ENCODE measurements at regions not wholly inside any gene's neighbourhood (a gene's known extent, or its start where the extent isn't known, plus 50 kb on each side); places are given as distances from the start of the nearest gene placed in this dataset.

DNA sequence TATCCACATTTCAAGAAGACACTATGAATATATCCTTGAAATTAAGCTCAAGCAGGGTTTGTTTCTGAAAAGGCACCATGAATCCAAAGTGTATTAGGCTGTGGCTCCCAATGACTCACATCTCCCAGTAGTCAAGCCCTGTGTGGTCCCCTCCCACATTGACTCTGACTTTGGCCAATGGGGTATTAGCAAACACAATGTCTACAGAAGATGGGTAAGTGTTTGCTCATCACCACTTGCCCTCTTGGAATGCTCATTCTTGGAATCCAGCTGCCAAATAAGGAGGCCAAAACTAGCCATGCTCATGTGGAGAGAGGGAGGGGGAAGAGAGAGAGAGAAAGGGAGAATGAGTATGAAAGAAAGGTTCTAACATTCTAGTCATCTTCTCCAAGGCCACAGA, 490.0 kb downstream of the TXNL1 start:
- no peak for DNase-seq (ENCODE audit: low read depth in 4 of 4, low spot score in 3 of 4)

DNA sequence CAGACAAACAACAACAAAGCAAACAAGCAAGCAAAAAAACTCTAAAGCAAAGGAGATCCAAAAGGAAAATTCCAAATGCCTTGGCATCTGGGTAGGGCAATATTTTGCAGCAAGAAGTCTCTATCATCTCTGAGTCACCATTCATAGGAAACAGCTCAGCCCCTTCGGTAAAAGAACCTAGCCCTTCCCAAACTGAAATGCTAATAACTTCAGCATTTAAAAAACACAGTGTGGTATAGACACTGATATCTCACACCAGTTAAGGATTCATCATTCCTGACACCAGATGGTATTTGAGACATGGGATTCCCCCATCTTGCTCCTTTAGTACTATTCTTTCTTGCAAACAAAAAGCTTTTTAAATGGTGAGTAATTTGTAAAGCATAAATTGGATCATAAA, 491.8 kb downstream of the TXNL1 start:
- no peak for DNase-seq (ENCODE audit: low read depth in 4 of 4, low spot score in 3 of 4)

DNA sequence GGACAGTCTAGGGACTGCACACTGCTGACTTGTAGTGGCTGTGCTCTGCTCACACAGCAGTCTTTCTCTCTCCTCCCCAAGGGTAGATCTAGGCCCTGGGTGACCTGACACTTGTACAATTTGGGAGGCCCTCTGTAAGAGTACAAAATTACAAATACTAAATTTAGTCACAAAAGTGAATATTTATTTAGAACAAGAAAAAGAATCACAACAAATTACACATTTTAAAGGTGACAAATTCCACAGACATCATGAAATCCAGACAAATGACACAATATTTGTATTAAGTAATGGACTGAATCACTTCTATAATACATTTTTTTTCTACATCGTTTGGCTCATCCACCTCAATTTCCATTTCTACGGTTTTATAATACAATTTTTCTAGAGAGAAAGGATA, 496.4 kb downstream of the TXNL1 start:
- DNase-seq (ENCODE audit: low read depth in 4 of 4, low spot score in 3 of 4): no peak

DNA sequence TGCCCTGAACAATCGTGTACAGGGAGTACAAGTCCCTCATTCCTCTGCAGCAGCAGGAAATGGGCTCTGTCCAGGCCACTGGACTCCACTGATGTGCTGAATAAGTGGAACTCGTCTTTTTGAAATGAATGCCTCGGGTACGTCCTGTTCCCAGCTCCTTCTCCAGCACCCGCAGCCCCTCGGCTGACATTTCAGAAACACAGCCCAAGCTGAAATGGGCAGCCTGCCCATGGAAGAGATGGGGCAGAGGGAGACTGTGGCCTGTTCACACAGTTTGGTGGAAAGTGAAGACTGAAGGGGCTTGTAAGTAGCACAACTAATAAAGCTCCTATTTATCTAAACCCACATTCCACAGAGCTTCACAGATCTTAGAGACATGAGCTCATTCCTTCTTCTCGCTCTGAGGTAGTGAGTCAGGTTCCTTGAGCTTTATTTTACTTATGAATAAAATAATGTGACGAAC, 498.6 kb downstream of the TXNL1 start:
- no peak for DNase-seq (ENCODE audit: low read depth in 4 of 4, low spot score in 3 of 4)

DNA sequence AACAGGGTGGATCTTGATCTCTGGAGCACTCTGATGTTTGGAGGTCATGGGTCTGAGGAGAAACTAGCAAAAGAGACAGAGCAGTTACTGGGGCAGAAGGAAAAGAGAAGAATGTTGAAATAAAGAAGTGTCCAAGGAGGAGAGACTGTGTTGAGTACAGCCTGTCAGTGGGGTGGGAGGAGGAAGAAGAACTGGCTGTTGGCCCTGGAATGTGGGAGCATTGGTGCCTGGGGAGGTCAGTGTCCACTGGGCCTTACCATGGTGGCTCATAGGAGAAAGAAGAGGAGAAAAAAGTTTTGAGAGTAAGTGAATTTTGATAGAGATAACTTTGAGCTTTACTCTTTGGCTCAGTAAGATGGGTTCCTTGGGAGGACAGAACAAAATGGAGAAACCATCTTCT, 499.0 kb downstream of the TXNL1 start:
- DNase-seq (ENCODE audit: low read depth in 4 of 4, low spot score in 3 of 4): no peak

DNA sequence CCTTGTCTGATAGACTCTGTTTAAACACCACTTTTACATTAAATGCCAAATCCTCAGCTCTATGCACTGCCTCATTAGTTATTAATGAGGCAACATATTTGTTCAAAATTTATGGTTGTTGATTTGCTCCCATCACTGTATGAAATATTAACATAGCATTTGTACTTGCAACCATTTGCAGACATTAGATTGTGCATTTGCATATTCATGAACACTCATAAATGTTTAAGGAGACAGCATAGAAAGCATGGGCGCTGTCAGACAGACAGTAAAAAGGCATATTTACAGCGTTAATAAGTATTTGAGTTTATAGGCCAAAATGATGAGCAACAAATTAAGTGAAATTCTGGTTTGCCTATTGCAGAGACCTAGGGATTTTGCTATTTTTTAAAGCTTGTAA, 502.3 kb downstream of the TXNL1 start:
- DNase-seq (ENCODE audit: low read depth in 4 of 4, low spot score in 3 of 4): no peak

DNA sequence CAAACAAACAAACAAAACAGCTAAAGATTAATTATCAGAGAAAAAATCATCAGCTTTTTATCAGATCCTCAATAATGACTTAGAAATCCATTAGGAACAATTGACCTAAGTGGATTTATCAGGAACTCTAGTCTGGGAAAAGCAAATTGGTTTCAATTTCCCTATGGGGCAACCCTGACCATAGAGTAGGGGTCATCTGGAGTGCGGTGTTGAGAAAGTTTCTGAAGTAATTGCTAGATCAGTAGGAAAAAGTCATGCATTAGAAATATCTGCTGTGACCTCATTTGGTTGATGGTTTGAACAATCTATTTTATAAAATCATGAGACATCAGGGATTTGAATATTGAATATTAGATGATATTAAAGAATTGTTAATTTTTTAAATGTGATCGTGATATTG, 507.9 kb downstream of the TXNL1 start:
- DNase-seq (ENCODE audit: low read depth in 4 of 4, low spot score in 3 of 4): no peak

DNA sequence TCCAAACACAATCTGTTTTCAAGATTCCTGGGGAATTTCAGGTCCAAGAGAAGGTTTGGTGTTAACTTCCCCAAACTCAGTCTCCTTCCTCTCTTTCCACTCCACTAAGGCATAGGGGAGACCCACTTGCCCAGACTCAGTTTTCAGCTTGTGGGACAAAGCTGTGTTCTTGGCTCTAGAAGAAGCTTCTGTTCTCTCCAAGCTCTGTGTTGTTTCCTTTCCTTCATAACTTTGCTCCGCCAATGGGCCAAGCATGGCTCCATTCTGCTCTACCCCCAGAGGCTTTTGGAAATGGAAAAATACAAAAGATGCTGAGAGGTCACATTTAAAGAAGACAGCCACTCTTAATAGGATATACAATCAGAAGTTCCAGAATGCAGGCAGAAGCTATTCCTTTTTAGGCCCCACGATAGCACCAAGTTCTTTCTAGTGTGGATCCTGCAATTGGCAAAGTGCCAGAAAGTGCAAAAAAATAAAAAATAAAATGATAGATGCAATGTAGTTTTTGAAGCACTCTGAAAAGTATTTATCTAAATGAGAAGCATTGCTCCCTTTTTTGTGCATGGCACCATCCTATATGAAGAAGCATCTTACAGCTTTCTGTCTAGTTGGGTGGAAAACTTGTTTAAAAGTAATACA, 510.1 kb downstream of the TXNL1 start:
- DNase-seq (ENCODE audit: low read depth in 4 of 4, low spot score in 3 of 4): no peak

DNA sequence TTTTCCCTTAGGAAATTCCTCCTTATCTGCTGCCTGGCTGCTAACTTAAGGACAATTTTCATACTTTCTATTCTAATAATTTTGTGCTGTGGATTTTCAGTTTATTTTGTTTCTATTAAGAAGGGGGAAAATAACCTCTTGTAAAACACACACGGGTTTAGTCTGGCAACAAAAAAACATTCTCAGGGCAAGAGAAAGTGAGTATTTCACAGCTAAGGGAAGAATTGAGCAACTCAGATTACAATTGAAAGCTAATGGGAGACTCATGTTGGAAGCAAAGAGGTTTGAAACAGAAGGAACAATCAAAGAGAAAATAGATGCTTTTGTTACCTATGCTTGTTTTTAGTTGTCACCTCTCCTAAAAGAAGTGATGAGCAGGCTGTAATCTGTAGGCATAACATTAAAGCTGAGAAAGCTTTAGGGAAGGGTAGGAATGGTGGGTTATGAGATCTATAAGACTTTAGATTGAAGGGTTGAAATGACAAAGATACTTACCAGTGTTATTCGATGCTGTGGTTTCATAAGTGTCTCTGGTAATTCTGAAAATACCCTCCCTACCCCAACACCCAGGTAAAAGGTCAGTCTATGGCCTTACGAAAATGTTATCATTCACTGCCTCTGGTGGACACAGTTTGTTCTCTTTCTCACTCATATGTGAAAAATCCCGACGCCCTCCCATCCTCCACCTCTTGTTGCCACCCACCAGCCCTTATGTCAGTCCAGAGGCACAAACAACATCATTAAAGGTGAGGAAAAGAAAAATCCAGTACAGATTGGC, 510.9 kb downstream of the TXNL1 start:
- no peak for DNase-seq (ENCODE audit: low read depth in 4 of 4, low spot score in 3 of 4)

DNA sequence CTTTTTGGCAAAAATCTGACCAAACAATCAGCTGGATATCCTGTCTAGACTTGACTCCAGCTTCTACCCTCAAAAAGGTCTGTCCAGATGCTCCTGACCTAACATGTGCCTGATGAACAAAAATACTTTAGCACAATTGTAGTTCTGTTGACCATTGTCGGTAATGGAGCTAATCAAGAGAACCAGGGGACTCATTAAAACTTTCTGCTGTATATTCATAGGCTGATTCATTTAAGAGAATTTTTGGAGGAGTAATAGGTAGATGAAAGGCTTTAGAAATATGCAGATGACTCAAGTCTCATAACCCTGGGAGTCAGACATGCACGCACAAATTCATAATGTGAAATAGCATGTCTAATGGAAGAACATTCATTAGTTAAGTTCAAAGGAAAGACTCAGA, 514.2 kb downstream of the TXNL1 start:
- DNase-seq (ENCODE audit: low read depth in 4 of 4, low spot score in 3 of 4): no peak

DNA sequence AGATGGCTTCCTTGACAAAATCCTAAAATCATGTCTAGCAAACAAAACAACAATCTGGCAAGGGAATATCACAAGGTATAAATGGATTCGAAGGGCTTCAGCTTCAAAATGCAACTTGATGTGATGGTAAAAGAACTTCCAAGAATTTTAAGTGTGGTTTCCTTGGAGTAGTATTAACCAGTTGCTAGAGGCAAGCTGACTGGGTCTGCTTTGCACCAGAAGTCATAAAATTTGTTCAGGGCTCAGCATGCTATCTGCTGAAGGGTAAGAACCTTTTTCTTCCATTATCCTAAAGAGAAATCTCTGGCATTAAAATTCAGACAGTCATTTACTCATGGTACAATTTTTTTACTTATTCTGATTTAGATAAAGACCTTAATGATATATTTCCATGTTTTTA, 516.7 kb downstream of the TXNL1 start:
- no peak for DNase-seq (ENCODE audit: low read depth in 4 of 4, low spot score in 3 of 4)

DNA sequence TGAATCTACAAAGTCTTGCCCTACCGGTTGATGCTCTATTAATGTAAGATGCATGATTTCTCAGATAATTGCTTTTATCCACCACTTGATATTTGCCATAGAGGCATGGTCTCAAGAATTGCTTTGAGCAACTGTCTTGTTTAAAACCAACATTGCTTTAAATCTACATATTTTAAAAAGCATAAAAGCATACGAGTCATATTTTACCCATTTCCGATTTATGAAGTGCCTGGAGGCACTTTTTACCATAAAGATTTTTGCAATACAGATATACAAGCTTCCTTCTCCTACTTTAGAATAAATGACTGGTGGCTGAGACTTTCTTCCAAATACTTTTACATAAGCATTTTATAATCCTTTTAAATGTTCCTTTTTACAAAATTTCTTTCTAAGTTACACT, 517.6 kb downstream of the TXNL1 start:
- no peak for DNase-seq (ENCODE audit: low read depth in 4 of 4, low spot score in 3 of 4)

DNA sequence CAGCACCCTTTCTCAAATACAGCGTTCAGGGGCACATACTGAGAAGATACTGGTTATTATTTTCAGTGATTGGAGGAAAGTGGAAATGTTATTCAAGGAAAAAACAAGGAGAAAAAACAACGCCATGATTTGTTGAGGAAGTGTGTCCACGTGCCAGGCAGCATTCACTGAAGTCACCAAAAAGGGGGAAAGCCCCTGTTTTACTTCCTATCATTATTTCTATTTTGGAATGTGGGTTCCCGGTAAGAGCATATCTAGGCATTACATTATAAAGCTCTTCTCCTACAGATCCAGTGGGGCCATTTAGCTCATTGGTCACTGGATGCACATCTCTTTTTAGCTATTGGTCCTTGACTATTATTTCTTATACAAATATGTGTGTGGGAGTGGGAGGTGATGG, 518.7 kb downstream of the TXNL1 start:
- no peak for DNase-seq (ENCODE audit: low read depth in 4 of 4, low spot score in 3 of 4)

DNA sequence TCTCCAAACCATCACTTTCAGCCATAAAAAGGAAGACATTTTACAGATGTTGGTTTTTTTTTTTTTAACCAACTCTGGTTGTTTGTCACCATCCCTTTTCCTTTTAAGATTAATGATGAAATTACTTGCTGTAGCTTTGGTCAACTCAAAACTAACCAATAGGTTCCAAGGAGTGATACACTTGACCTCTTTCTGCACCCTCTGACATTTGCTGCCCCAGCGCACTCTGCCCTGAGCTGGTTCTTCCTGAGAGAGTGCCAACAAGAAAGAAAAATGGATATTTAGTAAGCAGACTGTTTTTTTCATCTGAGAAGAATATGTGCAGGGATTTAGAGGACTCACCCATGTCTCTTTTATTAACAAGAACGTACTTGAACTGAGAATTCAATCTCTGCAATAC, 520.0 kb downstream of the TXNL1 start:
- DNase-seq (ENCODE audit: low read depth in 4 of 4, low spot score in 3 of 4): no peak

DNA sequence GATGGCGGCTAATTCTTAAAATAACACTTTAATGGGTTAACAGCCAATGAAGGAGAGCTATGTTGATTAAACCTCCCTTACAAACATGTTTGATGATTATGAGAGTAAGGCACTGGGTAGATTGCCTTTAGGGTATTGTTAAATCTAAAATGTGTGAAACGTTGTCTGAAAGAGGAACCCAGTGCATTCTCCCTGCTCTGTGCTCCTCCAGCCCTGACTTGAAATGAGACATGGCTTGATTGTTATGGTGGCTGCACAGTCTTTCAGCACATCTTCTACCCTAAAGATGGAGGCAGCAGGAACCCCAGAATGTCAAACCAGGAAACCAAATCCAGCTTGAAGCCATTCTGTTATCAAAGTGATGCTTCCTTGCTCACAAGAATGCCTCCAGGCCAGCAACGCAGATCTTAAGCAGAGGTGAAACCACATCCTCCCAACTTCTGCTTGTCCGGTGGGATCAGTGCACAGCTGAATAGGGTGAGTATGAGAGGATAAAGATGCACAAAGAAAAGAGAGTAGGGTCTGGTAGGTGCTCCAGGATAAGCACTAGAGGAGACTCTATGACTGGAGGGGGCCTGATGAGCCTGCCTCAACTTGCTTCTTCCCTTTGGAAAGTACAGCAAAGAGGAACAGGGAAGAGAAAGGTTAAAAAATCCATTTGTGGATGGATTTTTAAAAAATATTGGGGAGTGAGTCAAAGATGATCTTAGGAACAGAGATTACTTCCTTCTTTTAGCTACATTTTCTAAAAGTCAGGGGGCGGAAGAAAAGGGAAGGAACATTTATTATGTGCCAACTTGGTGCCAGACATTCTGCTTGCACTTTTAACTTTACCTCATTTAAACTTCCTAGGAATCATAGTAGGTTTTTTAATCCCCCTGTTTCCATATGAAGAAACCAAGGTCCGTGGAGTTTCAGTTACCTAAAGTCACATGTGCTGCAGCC, 523.0 kb downstream of the TXNL1 start:
- no peak for DNase-seq (ENCODE audit: low read depth in 4 of 4, low spot score in 3 of 4)

DNA sequence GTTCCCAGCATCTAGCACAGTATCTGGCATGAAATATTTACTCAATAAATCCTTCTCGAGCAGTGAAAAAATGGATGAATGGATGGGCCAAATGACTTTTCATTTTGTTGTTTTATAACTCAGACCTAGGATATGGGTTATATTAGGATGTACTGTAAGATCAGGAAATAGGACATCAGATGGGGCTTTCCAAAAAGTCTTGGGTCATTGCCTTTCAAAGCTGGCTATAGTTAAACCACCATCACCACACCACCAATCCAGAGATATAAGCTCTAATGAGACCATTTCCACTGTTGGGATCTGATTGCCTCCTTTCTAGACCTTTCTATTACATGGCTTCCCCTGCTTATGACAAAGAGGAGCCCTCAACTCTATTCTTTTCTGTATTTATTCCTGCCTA, 525.0 kb upstream of the TCF4 start:
- DNase-seq (ENCODE audit: low read depth in 4 of 4, low spot score in 3 of 4): no peak

DNA sequence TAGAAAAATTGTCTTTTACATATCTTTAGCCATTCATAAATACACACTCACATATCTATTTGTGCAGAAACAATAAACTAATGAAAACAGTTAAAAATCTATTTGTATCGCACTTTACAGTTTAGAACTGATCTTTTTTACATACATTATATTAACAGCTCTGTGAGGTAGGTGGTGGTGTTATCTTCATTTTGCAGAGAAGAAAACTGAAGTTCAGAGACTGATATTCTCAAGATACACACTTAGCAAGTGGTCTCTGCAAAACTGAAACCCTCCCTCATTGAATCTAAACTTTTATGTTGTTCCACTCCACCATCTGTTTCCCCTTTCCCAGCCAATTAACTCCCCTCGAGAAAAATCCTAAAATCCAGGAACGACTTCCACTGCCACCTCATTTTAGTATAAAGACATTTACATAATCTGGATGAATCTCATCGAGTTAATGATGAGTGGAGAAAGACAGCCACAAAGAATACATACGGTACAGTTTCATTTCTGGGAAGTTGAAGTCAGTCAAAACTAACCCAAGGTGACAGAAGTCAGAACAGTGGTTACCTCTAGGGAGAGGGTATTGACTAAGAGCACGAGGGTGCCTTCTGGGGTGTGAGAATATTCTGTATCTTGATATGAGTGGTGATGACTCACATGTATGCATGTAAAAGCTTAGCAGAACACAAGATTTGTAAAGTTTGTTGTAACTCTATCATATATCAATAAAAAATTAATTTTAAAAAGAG, 524.2 kb upstream of the TCF4 start:
- no peak for DNase-seq (ENCODE audit: low read depth in 4 of 4, low spot score in 3 of 4)

DNA sequence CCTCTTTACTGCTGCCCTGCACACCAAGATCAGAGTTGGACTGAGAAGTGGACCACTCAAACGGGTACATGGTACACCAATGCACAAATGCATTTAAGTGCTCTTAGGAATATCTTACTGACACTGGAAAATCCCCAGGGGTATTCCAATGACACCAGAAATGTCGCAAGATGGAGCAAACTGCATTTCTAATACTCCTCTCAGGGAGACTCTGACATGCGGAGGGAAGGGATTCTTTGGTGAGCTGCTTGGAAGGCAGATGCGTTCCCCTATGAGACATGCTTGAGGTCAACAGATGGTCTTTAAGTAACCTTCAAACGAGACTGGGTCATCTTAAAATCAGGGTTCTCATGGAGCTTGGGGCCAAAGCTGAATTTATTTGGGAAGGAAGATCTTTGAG, 521.8 kb upstream of the TCF4 start:
- no peak for DNase-seq (ENCODE audit: low read depth in 4 of 4, low spot score in 3 of 4)

DNA sequence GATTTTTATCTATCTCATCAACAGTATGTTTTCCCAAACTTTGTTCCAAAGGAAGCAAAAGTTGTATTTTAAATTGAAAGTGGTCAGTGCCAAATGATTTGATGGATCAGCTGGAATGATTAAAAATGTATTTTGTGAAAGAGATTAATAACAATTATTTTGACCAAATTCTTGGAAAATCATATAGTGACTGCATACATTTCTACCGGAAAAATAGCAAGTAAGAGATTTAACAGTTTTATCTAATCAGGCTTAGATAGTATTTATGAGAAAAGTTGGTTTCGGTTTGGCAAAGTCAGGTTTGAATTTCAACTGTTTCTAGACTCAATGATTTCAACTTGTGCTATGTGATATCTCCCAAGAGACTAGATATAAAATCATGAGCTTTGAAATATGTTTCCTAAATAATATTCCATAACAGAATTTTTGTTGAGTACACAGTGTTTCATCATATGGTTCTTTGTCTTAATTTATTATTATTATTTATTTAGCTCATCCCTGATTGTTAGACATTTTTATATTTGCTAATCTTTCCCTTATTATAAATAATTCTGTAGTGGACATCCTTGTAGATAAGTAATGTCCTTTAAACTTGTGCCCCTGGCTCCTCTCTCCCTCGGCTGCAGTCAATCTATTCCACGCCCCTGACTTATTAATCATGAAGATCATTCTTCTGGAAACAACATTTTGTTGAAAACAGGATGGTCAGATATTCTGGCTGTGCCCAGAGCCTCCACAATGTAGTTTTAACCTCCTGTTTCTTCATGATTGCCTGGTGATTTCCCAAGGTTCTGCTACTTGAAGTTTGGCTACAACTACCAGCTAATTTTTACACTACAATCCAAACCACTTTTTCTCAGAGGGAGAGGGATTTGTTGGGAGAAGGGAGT, 520.7 kb upstream of the TCF4 start:
- DNase-seq (ENCODE audit: low read depth in 4 of 4, low spot score in 3 of 4): no peak

Measured in left renal pelvis (tissue), 4 donors.